HepG2 (cell line): ENCODE measurements at regions not wholly inside any gene's neighbourhood (a gene's known extent, or its start where the extent isn't known, plus 50 kb on each side); places are given as distances from the start of the nearest gene placed in this dataset.

ENCODE experiments used
- CTCF ChIP-seq: sonication (generic); formaldehyde crosslinking; IDR thresholded peaks from 2 replicates; pipeline ENCODE4 v1.5.0; 2020; ENCODE audit warnings: mild to moderate bottlenecking, missing genetic modification reagents, moderate library complexity
- HDAC2 ChIP-seq: sonication (generic); formaldehyde crosslinking; IDR thresholded peaks from 2 replicates; pipeline ENCODE4 v1.4.0; 2020; ENCODE audit warnings: missing genetic modification reagents
- NONO ChIP-seq, 2 experiments: fragments of 450-650 bp in 1 of 2; sonication (generic) in 1 of 2; formaldehyde crosslinking in 1 of 2; IDR thresholded peaks in 1 of 2; conservative IDR thresholded peaks in 1 of 2; 2 replicates each; pipeline versions ENCODE4 v1.6.1 to v1.8.0; 2017 to 2022; ENCODE audit warnings: mild to moderate bottlenecking in 1 of 2, missing genetic modification reagents in 1 of 2, moderate library complexity in 1 of 2
- POLR2A ChIP-seq, 2 experiments: IDR thresholded peaks; 2 replicates each; pipeline ENCODE4 v1.6.1; 2011; ENCODE audit warnings: low read depth in 2 of 2, low read length in 2 of 2, mild to moderate bottlenecking in 1 of 2, moderate library complexity in 1 of 2; ENCODE audit not compliant: insufficient read depth in 1 of 2
- PRDM4 ChIP-seq: sonication (generic); formaldehyde crosslinking; IDR thresholded peaks from 2 replicates; pipeline ENCODE4 v1.9.0; 2021; ENCODE audit warnings: missing genetic modification reagents, borderline replicate concordance
- SNAPC4 ChIP-seq: sonication (generic); formaldehyde crosslinking; IDR thresholded peaks from 2 replicates; pipeline ENCODE4 v1.4.0; 2020; ENCODE audit warnings: mild to moderate bottlenecking, missing genetic modification reagents
- SP2 ChIP-seq: sonication (generic); formaldehyde crosslinking; IDR thresholded peaks from 2 replicates; pipeline ENCODE4 v1.5.1; 2020; ENCODE audit warnings: mild to moderate bottlenecking, missing genetic modification reagents
- XBP1 ChIP-seq: sonication (generic); formaldehyde crosslinking; IDR thresholded peaks from 2 replicates; pipeline ENCODE4 v1.5.0; 2020; ENCODE audit warnings: missing genetic modification reagents
- ZBTB20 ChIP-seq: sonication (generic); formaldehyde crosslinking; IDR thresholded peaks from 2 replicates; pipeline ENCODE4 v1.8.1; 2023; ENCODE audit warnings: missing genetic modification reagents, low read depth, mild to moderate bottlenecking, borderline replicate concordance
- ZNF207 ChIP-seq: fragments of 450-650 bp; IDR thresholded peaks from 2 replicates; pipeline ENCODE4 v1.6.1; 2016; ENCODE audit warnings: antibody characterized with exemption, borderline replicate concordance
- ZNF552 ChIP-seq: sonication (generic); formaldehyde crosslinking; IDR thresholded peaks from 2 replicates; pipeline ENCODE4 v1.9.0; 2022; ENCODE audit warnings: missing genetic modification reagents, mild to moderate bottlenecking, borderline replicate concordance

- TF ChIP-seq CTCF (CRISPR knock-in tag) = no peak
- TF ChIP-seq ZNF552 = no peak
- TF ChIP-seq NONO (IDR thresholded peaks at IDR 0.05) = no peak
- TF ChIP-seq NONO (CRISPR knock-in tag; conservative IDR thresholded peaks at IDR 0.05) = no peak
- no peak for TF ChIP-seq SNAPC4 (CRISPR knock-in tag)
- no peak for TF ChIP-seq HDAC2
- no peak for TF ChIP-seq SP2
- TF ChIP-seq ZNF207 = no peak
- TF ChIP-seq PRDM4 (CRISPR knock-in tag) = no peak
- no peak for TF ChIP-seq POLR2A (IDR thresholded peaks at IDR 0.05; ENCODE audit: insufficient read depth in 1 of 2, low read depth in 2 of 2, low read length in 2 of 2)
- TF ChIP-seq ZBTB20 (CRISPR knock-in tag) = no peak
- TF ChIP-seq XBP1 (CRISPR knock-in tag) = no peak
Observed at GRCh38 chr15:45428491-45428890, 50.1 kb upstream of the GATM start.
